IPS-11a (cell line): ENCODE measurements at regions not wholly inside any gene's neighbourhood (a gene's known extent, or its start where the extent isn't known, plus 50 kb on each side); places are given as distances from the start of the nearest gene placed in this dataset.

Experiments used
- H3K4me3 ChIP-seq: one replicate; pipeline ENCODE4 v1.5.1; 2013; ENCODE audit warnings: low read depth, low read length, control low read depth

DNA sequence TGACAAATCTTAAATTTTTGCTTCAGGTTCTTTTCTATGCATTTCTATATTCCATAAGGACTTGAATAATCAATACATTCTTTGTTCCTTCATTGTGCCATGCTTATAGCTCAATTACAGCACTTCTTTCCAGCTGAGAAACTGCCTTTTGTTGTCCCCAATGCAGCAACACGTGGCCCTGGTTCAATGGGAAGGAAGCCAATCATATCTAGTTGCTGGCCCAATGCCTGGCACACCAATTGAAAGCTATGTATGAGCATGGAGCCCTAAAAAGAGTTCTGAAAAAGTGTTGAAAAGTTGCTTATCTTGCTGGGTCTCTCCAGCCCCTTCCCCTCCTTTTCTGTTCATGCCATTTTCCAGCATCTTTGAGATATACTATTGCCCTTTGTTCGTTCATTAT is 448.0 kb upstream of the FAT3 start:
- H3K4me3 ChIP-seq, result no peak overlapping the region

- H3K4me3 ChIP-seq, result no peak overlapping the region
These were observed 451.5 kb upstream of the FAT3 start for GRCh38 chr11:91773090-91773489.

- no peak overlapping the region for H3K4me3 ChIP-seq
These were observed 452.7 kb upstream of the FAT3 start for GRCh38 chr11:91771961-91772360.

DNA sequence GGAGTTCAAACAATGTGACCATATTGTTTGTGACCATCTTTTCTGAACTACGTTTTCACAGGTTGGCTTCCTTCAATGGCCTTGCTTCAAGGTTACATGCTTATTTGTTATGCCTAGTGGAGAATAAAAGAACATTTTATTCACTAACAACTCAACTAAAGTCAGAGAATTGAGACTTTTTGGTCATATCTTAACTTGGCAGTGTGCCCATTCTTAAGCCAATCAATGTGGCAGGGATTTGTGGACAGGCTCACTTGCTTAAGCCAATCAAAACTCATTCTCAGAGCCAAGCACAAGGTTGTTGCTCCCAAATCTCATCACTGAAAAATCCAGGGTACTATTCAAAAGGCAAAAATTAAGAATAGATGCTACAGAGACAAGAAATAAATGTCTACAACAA is 455.8 kb upstream of the FAT3 start:
- no peak overlapping the region for H3K4me3 ChIP-seq

DNA sequence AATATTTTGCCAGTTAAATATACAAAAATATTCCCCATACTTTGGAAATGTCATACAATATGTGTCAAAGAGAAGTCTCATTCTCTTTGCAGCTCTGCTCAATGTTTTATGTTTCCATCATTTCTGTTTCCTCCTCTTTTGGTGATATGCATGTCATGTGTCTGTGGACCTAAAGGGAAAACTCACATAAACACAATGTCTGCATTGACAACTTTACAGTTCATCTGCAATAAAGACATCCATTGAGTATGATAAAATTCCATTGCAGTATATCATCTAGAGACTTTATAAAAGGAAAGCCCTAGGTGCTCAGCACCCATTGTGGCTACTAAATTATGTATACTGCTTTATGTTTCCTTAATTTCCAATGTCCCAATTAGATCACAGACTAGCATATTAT is 461.3 kb upstream of the FAT3 start:
- no peak overlapping the region for H3K4me3 ChIP-seq

DNA sequence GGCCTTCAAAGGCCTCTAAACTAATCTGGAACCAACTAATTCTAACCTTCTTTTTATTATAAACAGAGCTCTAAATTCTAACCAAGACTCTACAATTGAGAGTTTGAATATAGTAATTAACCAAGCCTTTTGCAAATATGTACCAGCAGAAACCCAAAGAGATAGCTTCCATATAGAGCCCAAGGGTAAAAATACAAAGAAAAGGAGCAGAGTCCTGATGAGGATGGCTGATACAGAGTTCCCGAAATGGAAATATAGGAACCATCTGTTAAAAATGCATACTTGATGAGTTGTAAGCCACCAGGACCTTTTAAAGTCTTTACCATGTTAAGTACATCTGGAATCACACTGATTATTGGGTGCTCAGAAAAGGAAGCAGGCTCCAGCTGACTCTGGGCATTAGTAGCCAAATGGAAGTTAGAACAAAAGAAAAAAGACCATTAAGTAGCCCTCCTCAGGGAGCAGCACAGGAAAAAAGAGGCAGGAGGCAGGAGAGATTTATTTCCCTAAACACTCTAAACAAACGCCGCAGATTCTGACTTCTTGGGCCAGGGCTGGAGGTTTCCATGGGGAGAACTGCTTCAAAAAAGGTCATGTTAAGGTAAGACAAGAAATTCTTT is 463.1 kb upstream of the FAT3 start:
- no peak overlapping the region for H3K4me3 ChIP-seq

DNA sequence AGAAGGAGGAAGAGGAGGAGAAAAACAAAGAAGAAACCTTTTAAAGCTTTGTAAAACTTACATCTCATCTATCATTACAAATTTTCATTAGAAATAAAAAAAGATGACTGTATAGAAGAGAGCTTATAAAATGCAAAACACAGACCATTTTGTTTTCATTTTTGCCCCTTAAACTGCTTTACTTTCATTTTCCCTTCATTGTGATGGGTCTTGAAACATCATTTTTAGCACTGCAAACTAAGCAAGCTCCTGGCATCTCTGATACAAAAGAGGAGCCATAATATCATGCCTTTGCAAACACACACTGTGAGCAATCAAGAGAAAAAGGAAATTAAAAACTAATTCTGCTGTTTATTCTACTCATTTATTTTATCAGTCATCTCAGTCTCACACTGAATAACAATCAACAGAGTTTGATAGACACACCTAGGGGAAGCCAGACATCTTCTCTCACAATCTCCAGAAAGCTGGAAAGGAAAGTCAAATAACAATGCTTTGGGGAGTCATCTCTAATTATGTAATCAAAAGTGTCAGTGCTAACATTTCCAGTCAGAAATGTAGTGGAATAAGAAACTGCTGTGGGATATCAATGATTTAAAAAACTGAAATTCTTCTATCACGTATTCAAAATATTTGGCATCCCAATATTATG is 467.7 kb upstream of the FAT3 start:
- no peak overlapping the region for H3K4me3 ChIP-seq

GRCh38 chr11:91755951-91756707 is 468.5 kb upstream of the FAT3 start:
- no peak overlapping the region for H3K4me3 ChIP-seq

GRCh38 chr11:91755526-91755925 is 469.1 kb upstream of the FAT3 start:
- H3K4me3 ChIP-seq, result no peak overlapping the region

DNA sequence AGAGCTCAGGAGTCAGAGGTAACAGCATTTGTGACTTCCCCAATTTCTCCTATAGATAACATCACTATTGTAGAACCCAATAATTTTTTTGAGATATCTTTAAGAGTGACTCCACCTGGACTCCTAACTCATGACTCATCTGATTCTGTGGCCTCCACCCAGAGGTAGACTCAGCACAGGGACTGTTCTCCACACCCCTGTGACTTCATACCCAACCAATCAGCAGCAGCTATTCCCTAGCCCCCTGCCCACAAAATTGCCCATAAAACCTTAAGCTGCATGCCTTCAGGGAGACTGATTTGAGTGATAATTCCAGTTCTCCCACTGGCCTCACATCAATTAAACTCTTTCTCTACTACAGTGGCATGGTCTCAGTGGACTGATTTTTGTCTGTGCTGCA is 475.4 kb upstream of the FAT3 start:
- no peak overlapping the region for H3K4me3 ChIP-seq

GRCh38 chr11:91742155-91742554 is 482.5 kb upstream of the FAT3 start:
- H3K4me3 ChIP-seq, result no peak overlapping the region

GRCh38 chr11:91731051-91731450 is 493.6 kb upstream of the FAT3 start:
- no peak overlapping the region for H3K4me3 ChIP-seq

GRCh38 chr11:91730620-91731019 is 494.0 kb upstream of the FAT3 start:
- H3K4me3 ChIP-seq, result no peak overlapping the region

- H3K4me3 ChIP-seq, result no peak overlapping the region
These were observed 494.6 kb upstream of the FAT3 start for GRCh38 chr11:91730057-91730456.

- H3K4me3 ChIP-seq, result no peak overlapping the region
These were observed 507.4 kb upstream of the FAT3 start for GRCh38 chr11:91717169-91717568.

- no peak overlapping the region for H3K4me3 ChIP-seq
These were observed 516.8 kb upstream of the FAT3 start for GRCh38 chr11:91707652-91708482.

DNA sequence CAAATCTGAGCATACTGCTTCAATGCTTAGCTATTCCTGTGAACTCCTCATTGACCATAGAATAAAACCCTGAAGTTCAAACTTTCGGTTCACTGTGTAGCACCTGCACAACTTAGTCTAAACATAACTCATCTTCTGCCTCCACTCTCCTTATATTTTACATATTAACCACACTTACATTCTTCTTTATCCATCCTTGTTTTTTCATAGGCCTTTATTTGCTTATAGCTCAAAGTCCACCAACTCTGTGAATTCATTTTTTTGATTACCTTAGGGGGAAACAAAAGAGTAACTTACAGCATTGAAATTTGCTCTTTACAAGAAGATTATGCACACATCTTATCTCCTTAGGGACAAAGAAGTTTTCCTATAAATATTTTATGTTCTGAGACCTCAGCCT is 521.6 kb upstream of the FAT3 start:
- H3K4me3 ChIP-seq, result no peak overlapping the region

DNA sequence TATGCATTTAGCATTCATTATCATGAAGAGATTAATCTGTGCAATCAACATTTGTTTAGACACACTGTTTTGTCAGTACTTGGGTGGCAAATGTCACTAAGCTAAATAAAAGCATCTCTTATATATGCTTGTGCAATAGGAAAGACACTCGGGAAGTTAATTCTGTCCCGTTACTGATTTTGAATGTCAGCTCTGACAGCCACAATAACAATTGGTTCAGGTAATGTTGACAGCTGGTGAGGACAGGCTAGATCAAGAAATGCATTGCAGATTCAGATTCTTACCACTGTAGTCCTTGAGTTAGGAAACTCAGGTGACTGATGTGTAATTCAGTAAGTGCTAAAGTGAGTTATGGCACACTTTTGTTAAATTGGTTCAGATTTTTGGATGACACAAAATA is 523.8 kb upstream of the FAT3 start:
- no peak overlapping the region for H3K4me3 ChIP-seq

DNA sequence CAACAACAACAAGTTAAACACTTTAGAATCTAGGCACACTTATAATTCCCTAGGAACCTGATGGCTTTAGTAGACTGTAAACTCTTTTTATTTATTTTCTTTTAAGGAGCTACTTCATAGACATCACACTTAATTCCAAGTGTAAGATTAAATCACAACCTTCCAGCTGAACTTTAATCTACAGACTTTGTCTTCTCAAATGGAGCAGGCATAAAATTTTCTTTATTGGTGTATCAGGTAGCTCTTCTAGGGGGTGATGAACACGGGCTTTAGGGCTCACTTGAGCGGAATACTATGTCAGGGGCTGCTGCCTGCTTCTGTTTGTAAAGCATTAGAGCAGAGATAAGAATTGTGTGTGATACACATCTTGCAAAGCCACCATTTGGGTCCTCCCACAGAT is 525.8 kb upstream of the FAT3 start:
- H3K4me3 ChIP-seq, result no peak overlapping the region

GRCh38 chr11:91694331-91694730 is 530.3 kb upstream of the FAT3 start:
- H3K4me3 ChIP-seq, result no peak overlapping the region

DNA sequence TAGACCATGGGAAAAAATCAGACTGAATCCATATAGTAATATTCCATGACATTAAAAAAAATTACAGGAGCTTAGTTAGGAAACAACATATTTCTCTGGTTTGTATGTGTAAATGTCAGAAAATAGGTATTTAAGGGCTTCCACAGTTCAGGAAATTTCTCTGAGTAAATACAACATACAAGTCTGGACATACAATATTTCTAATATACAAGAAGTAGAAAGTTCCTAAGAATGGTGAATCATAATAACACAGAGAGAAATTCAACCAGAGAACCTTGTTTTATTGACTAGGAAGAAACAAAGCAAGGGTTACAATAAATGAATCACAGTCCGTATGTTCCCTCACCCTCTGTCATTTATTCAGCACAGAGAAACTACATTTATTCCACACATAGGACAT is 532.7 kb upstream of the FAT3 start:
- H3K4me3 ChIP-seq, result no peak overlapping the region
